ENCODE measurements at regions not wholly inside any gene's neighbourhood (a gene's known extent, or its start where the extent isn't known, plus 50 kb on each side); places are given as distances from the start of the nearest gene placed in this dataset.

GRCh38 chr1:5479876-5480646 lies 512.2 kb downstream of the NPHP4 start:
- Mint-ChIP-seq H3K36me3 (ENCODE audit: low read depth) (no peaks in the 10 kb centered on the region; the same call in 2 of the 3 replicates), H3K4me3 (no peak overlapping the region), H3K27ac (no peak overlapping the region), H3K4me1 (peaks cover 26% of the 10 kb centered on the region), H3K9me3 (no peaks in the 10 kb centered on the region), H3K27me3 (ENCODE audit: insufficient read depth, low read depth, poor library complexity) (peaks cover 7% of the 10 kb centered on the region)
- no peaks in the 10 kb centered on the region for H3K27me3 ChIP-seq (ENCODE audit: insufficient read depth)
- ATAC-seq (no peak), DNase-seq (ENCODE audit: low spot score) (no peak)
- no peak overlapping the region for H3K27ac ChIP-seq (ENCODE audit: low read depth)
- H3K4me3 ChIP-seq = no peak overlapping the region
- H2AFZ ChIP-seq = no peak overlapping the region
- H3K4me1 ChIP-seq (ENCODE audit: insufficient read depth) = no peaks in the 10 kb centered on the region
- no peaks in the 10 kb centered on the region for H3F3A ChIP-seq (replicated peaks; ENCODE audit: low read depth)
- H4K20me1 ChIP-seq (replicated peaks; ENCODE audit: insufficient read depth) = no peaks in the 10 kb centered on the region
- TF ChIP-seq ZNF114 (CRISPR knock-in tag; IDR thresholded peaks at IDR 0.05) (no peak), ZNF331 (CRISPR knock-in tag; IDR thresholded peaks at IDR 0.05; ENCODE audit: low read depth) (no peak), POLR2AphosphoS5 (IDR thresholded peaks at IDR 0.05; ENCODE audit: low read depth) (no peak), NANOG (IDR thresholded peaks at IDR 0.05; ENCODE audit: borderline replicate concordance) (no peak), CTCF (conservative IDR thresholded peaks at IDR 0.05; ENCODE audit: low read depth in 2 of 2) (no peak), CREB1 (CRISPR knock-in tag; IDR thresholded peaks at IDR 0.05; ENCODE audit: low read depth) (no peak), JUNB (IDR thresholded peaks at IDR 0.05; ENCODE audit: unreplicated experiment) (no peak), EZH2phosphoT487 (IDR thresholded peaks at IDR 0.05; ENCODE audit: unreplicated experiment) (no peak), EZH2 (IDR thresholded peaks at IDR 0.05; ENCODE audit: low read depth, unreplicated experiment) (no peak), ETS1 (IDR thresholded peaks at IDR 0.05) (no peak), ZNF462 (CRISPR knock-in tag; IDR thresholded peaks at IDR 0.05) (no peak), REST (IDR thresholded peaks at IDR 0.05; ENCODE audit: unreplicated experiment) (no peak), STAT1 (IDR thresholded peaks at IDR 0.05; ENCODE audit: unreplicated experiment) (no peak)
- H3K79me2 ChIP-seq (replicated peaks; ENCODE audit: insufficient read depth) = no peaks in the 10 kb centered on the region
- no peak overlapping the region for H3K4me2 ChIP-seq
- H3K9me2 ChIP-seq (ENCODE audit: insufficient read depth) = no peaks in the 10 kb centered on the region
- no peaks in the 10 kb centered on the region for H3K36me3 ChIP-seq (ENCODE audit: insufficient read depth)
